Cardiac muscle cell (in vitro differentiated cells and primary cell): ENCODE measurements at regions not wholly inside any gene's neighbourhood (a gene's known extent, or its start where the extent isn't known, plus 50 kb on each side); places are given as distances from the start of the nearest gene placed in this dataset.
"Not testable (repeated sequence)": the region's sequence is repeated elsewhere in the genome, so short reads cannot be mapped to it uniquely, and the experiment has no call there.

Experiments used
- DNase-seq, 2 donors: peaks; one replicate each; pipeline versions ENCODE4 v3.0.0 to v3.0.0-alpha.2; 2010 to 2017; ENCODE audit warnings: low read depth in 1 of 2, low spot score in 1 of 2
- H3K27ac ChIP-seq: fragments of 200-600 bp; sonication (generic); 2 replicates; pipeline ENCODE4 v1.5.1; 2016
- H3K27me3 ChIP-seq: fragments of 200-600 bp; sonication (generic); 2 replicates; pipeline ENCODE4 v1.6.0; 2016; ENCODE audit warnings: control low read depth
- H3K36me3 ChIP-seq: fragments of 200-600 bp; sonication (generic); 2 replicates; pipeline ENCODE4 v1.5.1; 2016; ENCODE audit warnings: control low read depth
- H3K4me1 ChIP-seq: fragments of 200-600 bp; sonication (generic); 2 replicates; pipeline ENCODE4 v1.8.1; 2017; ENCODE audit warnings: low read depth, mild to moderate bottlenecking, mixed run types
- H3K4me3 ChIP-seq: fragments of 200-600 bp; sonication (generic); 2 replicates; pipeline ENCODE4 v1.5.1; 2016; ENCODE audit warnings: mild to moderate bottlenecking
- H3K9me3 ChIP-seq: fragments of 200-600 bp; sonication (generic); 2 replicates; pipeline ENCODE4 v1.5.1; 2017; ENCODE audit warnings: low read depth, mild to moderate bottlenecking, control low read depth

- H3K9me3 ChIP-seq, DNase-seq, H3K36me3 ChIP-seq, H3K4me3 ChIP-seq, H3K4me1 ChIP-seq, H3K27ac ChIP-seq, H3K27me3 ChIP-seq: not testable (repeated sequence)
Measured at GRCh38 chr7:153964481-153965112, 87.6 kb upstream of the DPP6 start.

DNA sequence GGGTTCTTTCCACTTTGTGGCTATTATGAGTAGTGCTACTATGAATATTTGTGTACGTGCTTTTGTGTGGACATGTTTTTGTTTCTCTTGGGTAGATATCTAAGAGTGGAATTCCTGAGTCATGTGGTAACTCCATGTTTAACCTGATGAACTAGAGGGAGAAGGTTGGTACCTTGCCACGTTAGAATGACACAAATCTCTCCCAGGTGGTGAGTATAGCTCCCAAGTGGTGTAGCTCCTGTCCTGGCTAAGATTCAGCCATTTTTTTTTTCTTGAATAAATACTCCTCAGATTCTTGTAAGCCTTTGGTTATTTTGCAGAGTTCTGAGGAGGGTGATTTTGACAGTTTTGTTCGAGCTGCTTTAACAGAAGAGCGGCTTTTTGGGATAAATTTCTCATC lies 83.2 kb upstream of the DPP6 start:
- DNase-seq, H3K4me1 ChIP-seq, H3K36me3 ChIP-seq, H3K27me3 ChIP-seq, H3K4me3 ChIP-seq, H3K27ac ChIP-seq, H3K9me3 ChIP-seq: not testable (repeated sequence)

- H3K4me1 ChIP-seq, H3K27me3 ChIP-seq, H3K4me3 ChIP-seq, DNase-seq, H3K27ac ChIP-seq, H3K9me3 ChIP-seq, H3K36me3 ChIP-seq: not testable (repeated sequence)
Measured at GRCh38 chr7:153974603-153975002, 77.6 kb upstream of the DPP6 start.

DNA sequence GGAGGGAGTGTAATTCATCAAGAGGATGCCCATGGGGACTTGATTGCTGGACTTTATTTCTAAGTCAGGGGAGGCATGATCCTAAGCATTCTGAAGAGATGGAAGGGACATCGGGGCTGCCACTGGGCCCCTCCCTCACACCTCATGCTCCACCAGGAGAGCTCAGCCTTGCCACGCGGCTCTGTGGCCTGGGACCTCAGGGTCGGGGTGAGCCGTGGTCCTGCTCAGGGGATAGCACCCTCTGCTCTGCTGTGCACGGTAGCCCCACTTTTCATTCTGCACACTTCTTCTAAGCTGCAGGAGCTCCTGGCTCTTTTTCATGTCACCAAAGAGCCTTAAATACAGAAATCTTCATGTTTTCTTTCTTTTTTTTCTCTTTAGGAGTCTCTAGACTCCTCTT lies 75.5 kb upstream of the DPP6 start:
- not testable (repeated sequence) for H3K36me3 ChIP-seq, H3K9me3 ChIP-seq, H3K27me3 ChIP-seq, H3K4me1 ChIP-seq, H3K4me3 ChIP-seq, DNase-seq, H3K27ac ChIP-seq

DNA sequence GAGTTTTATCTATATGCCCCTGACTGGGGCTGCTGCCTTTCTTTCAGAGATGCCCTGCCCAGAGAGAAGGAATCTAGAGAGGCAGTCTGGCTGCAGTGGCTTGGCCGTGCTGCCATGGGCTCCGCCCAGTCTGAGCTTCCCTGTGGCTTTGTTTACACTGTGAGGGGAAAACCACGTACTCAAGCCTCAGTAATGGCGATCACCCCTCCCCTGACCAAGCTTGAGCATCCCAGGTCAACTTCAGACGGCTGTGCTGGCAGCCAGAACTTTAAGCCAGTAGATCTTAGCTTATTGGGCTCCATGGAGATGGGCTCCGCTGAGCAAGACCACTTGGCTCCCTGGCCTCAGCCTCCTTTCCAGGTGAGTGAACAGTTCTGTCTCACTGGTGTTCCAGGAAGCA lies 69.0 kb upstream of the DPP6 start:
- not testable (repeated sequence) for DNase-seq, H3K27me3 ChIP-seq, H3K9me3 ChIP-seq, H3K27ac ChIP-seq, H3K4me3 ChIP-seq, H3K4me1 ChIP-seq, H3K36me3 ChIP-seq

DNA sequence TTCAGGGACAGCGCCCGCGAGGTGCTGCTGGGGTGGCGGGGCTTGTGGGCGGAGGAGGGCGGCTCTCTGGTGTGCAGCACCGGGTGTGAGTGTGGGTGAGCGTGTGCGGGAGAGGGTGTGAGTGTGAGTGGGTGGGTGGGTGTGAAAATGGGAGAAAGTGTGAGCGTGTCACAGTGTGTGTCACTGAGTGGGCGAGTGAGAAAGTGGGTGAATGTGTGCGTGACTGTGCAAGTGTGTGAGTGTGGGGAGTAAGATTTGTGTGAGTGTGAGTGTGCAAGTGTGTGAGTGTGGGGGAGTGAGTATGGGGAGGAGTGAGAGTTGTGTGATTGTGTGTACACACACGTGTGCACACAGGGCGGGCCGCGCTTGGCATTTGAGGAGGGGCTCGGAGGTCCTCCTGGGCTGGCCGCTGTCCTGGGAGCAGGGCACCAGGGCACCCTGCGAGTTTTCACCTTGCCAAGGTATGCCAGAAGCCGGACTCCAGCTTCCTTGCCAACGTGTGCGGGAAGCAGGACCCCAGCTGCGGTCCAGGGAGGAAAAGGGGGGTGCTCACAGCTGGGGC lies 63.1 kb upstream of the DPP6 start:
- H3K4me3 ChIP-seq, H3K27me3 ChIP-seq, H3K9me3 ChIP-seq, H3K27ac ChIP-seq, H3K36me3 ChIP-seq, H3K4me1 ChIP-seq, DNase-seq: not testable (repeated sequence)

DNA sequence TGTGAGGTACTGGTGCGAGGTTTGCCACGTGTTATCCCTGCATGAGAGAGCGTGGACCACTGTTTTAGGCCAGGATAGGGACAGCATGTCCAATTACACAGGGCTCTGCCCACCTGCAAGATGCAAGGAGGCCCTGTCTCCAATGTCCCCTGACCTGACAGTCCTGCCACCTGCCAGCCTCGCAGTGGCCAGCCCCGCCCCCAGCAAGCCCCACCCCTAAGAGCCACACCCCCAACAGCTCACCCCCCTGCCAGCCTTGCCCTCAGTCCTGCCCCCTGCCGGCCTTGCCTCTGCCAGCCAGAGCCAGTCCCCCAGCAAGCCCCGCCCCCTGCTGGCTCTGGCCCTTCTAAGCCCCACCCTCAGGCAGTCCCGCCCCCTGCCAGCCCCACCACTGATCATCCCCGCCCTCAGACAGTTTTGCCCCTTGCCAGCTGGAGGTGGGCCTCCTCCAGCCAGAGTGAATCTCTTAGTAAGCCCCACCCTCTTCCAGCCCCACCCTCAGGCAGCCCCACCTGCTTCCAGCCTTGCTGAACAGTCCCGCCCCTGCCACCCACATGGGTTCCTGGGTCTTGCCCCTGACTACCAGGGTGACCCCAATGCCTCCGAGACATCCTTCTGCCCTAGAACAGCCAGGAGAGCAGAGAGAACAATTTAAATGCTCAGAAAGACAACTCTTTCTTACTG lies 62.3 kb upstream of the DPP6 start:
- H3K27ac ChIP-seq, DNase-seq, H3K27me3 ChIP-seq: not testable (repeated sequence)

GRCh38 chr7:153991471-153991870 lies 60.7 kb upstream of the DPP6 start:
- not testable (repeated sequence) for H3K36me3 ChIP-seq, H3K4me1 ChIP-seq, H3K4me3 ChIP-seq, H3K27ac ChIP-seq, H3K9me3 ChIP-seq, H3K27me3 ChIP-seq, DNase-seq

More for the DNA sequence above, 62.3 kb upstream of the DPP6 start:
- not testable (repeated sequence) for H3K9me3 ChIP-seq, H3K36me3 ChIP-seq, H3K4me1 ChIP-seq, H3K4me3 ChIP-seq

DNA sequence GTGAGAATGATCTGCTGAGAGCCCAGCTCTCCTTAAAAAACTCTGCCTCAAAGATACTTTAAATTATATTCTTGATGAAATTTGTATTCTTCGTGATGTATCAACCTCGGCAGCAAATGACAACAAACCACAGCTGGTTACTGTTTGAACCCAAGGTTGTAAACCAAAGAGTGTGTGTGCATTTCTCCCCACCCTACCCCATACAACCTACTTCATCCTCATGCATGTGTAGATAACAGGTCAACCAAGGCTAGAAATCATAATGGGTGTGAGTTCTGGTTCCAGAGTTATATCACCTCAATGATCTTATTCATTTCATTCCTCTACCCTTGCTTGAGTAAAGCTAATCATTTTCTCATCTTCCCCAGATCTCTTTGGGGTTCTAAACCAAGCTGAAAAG lies 58.8 kb upstream of the DPP6 start:
- H3K27me3 ChIP-seq, H3K36me3 ChIP-seq, DNase-seq, H3K4me3 ChIP-seq, H3K9me3 ChIP-seq, H3K27ac ChIP-seq, H3K4me1 ChIP-seq: not testable (repeated sequence)

GRCh38 chr7:153998896-153999295 lies 53.3 kb upstream of the DPP6 start:
- not testable (repeated sequence) for H3K4me3 ChIP-seq, H3K4me1 ChIP-seq, H3K9me3 ChIP-seq, H3K27me3 ChIP-seq, H3K27ac ChIP-seq, DNase-seq, H3K36me3 ChIP-seq
